Inflammatory macrophage treated with lipopolysaccharide for 4 hours (primary cell): ENCODE measurements at regions not wholly inside any gene's neighbourhood (a gene's known extent, or its start where the extent isn't known, plus 50 kb on each side); places are given as distances from the start of the nearest gene placed in this dataset.
"Not testable (repeated sequence)": the region's sequence is repeated elsewhere in the genome, so short reads cannot be mapped to it uniquely, and the experiment has no call there.

Experiments used
- DNase-seq: peaks from one replicate; pipeline ENCODE4 v3.0.0-alpha.2; 2020

- no peak for DNase-seq
Measured at GRCh38 chr4:156144961-156145360, 191.3 kb upstream of the CTSO start.

- no peak for DNase-seq
Measured at GRCh38 chr4:156138781-156139280, 185.2 kb upstream of the CTSO start.

- no peak for DNase-seq
Measured at GRCh38 chr4:156137679-156138473, 184.2 kb upstream of the CTSO start.

- DNase-seq = no peak
Measured at GRCh38 chr4:156132196-156132595, 178.5 kb upstream of the CTSO start.

GRCh38 chr4:156128616-156129015 lies 174.9 kb upstream of the CTSO start:
- no peak for DNase-seq

GRCh38 chr4:156118507-156119220 lies 165.0 kb upstream of the CTSO start:
- DNase-seq = no peak

- DNase-seq = no peak
Measured at GRCh38 chr4:156117743-156118142, 164.1 kb upstream of the CTSO start.

- no peak for DNase-seq
Measured at GRCh38 chr4:156116991-156117390, 163.3 kb upstream of the CTSO start.

GRCh38 chr4:156113138-156113765 lies 159.6 kb upstream of the CTSO start:
- no peak for DNase-seq

GRCh38 chr4:156111686-156112085 lies 158.0 kb upstream of the CTSO start:
- no peak for DNase-seq

GRCh38 chr4:156109943-156110900 lies 156.6 kb upstream of the CTSO start:
- peak; percentile 14 for DNase-seq

GRCh38 chr4:156109087-156109486 lies 155.4 kb upstream of the CTSO start:
- DNase-seq = not testable (repeated sequence)

GRCh38 chr4:156103311-156103710 lies 149.6 kb upstream of the CTSO start:
- no peak for DNase-seq

- DNase-seq = no peak
Measured at GRCh38 chr4:156102411-156102810, 148.7 kb upstream of the CTSO start.

- no peak for DNase-seq
Measured at GRCh38 chr4:156101571-156101970, 147.9 kb upstream of the CTSO start.

- DNase-seq = no peak
Measured at GRCh38 chr4:156100651-156101050, 147.0 kb upstream of the CTSO start.

GRCh38 chr4:156098805-156099204 lies 145.1 kb upstream of the CTSO start:
- DNase-seq = no peak

GRCh38 chr4:156085100-156085499 lies 131.4 kb upstream of the CTSO start:
- DNase-seq = no peak

- no peak for DNase-seq
Measured at GRCh38 chr4:156084373-156084772, 130.7 kb upstream of the CTSO start.

- DNase-seq = no peak
Measured at GRCh38 chr4:156073976-156074375, 120.3 kb upstream of the CTSO start.

GRCh38 chr4:156060661-156061060 lies 107.0 kb upstream of the CTSO start:
- DNase-seq = no peak

- DNase-seq = no peak
Measured at GRCh38 chr4:156053174-156053573, 99.5 kb upstream of the CTSO start.

GRCh38 chr4:156052116-156052515 lies 98.5 kb upstream of the CTSO start:
- no peak for DNase-seq
